Brain microvascular endothelial cell (primary cell): ENCODE measurements at regions not wholly inside any gene's neighbourhood (a gene's known extent, or its start where the extent isn't known, plus 50 kb on each side); places are given as distances from the start of the nearest gene placed in this dataset.
A peak's percentile ranks its signal among the peaks of the same experiment; 100 is the strongest.

Experiments used
- DNase-seq: peaks from one replicate; pipeline ENCODE4 v3.0.0-alpha.2; 2020
- H3K27ac ChIP-seq: fragments of 250-450 bp; sonication (Bioruptor Pico); 2 replicates; pipeline ENCODE4 v1.5.1; 2020; ENCODE audit warnings: mild to moderate bottlenecking, moderate library complexity
- H3K27me3 ChIP-seq: fragments of 250-450 bp; sonication (Bioruptor Pico); replicated peaks from 2 replicates; pipeline ENCODE4 v1.5.1; 2020; ENCODE audit warnings: mild to moderate bottlenecking
- H3K36me3 ChIP-seq: fragments of 250-450 bp; sonication (Bioruptor Pico); replicated peaks from 2 replicates; pipeline ENCODE4 v1.5.1; 2020; ENCODE audit warnings: mild to moderate bottlenecking
- H3K4me3 ChIP-seq: 2 replicates; pipeline ENCODE4 v1.5.1; 2011; ENCODE audit warnings: low read depth, mild to moderate bottlenecking, control low read depth, low read length, moderate library complexity
- CTCF ChIP-seq: IDR thresholded peaks from 2 replicates; pipeline ENCODE4 v1.5.1; 2011; ENCODE audit warnings: low read depth, mild to moderate bottlenecking, moderate library complexity, low read length, control low read depth, inconsistent platforms; ENCODE audit errors: missing control alignments
- in situ Hi-C: cut with HindIII; loops from 2 replicates; pipeline ENCODE4 v1.10.0; 2017; ENCODE audit warnings: low sequenced_read_pairs, low pct_ligation_motif_present

- Histone ChIP-seq H3K36me3 (no peaks in the 10 kb centered on the region), H3K4me3 (no peak overlapping the region), H3K27me3 (no peaks in the 10 kb centered on the region), H3K27ac (no peak overlapping the region)
- TF ChIP-seq CTCF, result no peak
- in situ Hi-C loops, result no loop called here
- DNase-seq, result no peak
These were observed 172.2 kb upstream of the NCKAP5 start for GRCh38 chr2:133740500-133740899.

GRCh38 chr2:133748007-133748700, 179.9 kb upstream of the NCKAP5 start:
- Histone ChIP-seq H3K4me3 (no peak overlapping the region), H3K27me3 (no peaks in the 10 kb centered on the region), H3K36me3 (no peaks in the 10 kb centered on the region), H3K27ac (peak overlapping the region; percentile 64)
- DNase-seq, result peak; percentile 41
- no peak for TF ChIP-seq CTCF
- in situ Hi-C loops, result no loop called here

GRCh38 chr2:133753665-133754064, 185.4 kb upstream of the NCKAP5 start:
- no peak for DNase-seq
- no peaks in the 10 kb centered on the region for H3K27me3 ChIP-seq
- no peak overlapping the region for H3K27ac ChIP-seq
- in situ Hi-C loops, result no loop called here
- TF ChIP-seq CTCF, result no peak
- H3K36me3 ChIP-seq, result no peaks in the 10 kb centered on the region
- H3K4me3 ChIP-seq, result no peak overlapping the region

GRCh38 chr2:133755480-133756300, 187.4 kb upstream of the NCKAP5 start:
- no peaks in the 10 kb centered on the region for H3K27me3 ChIP-seq
- TF ChIP-seq CTCF, result no peak
- no peak overlapping the region for H3K27ac ChIP-seq
- no peak overlapping the region for H3K4me3 ChIP-seq
- DNase-seq, result peak; percentile 84
- in situ Hi-C loops, result no loop called here
- H3K36me3 ChIP-seq, result no peaks in the 10 kb centered on the region

GRCh38 chr2:133756833-133757232, 188.6 kb upstream of the NCKAP5 start:
- Histone ChIP-seq H3K4me3 (no peak overlapping the region), H3K27me3 (no peaks in the 10 kb centered on the region), H3K36me3 (no peaks in the 10 kb centered on the region), H3K27ac (no peak overlapping the region)
- no peak for TF ChIP-seq CTCF
- in situ Hi-C loops, result no loop called here
- DNase-seq, result no peak
